ENCODE measurements at regions not wholly inside any gene's neighbourhood (a gene's known extent, or its start where the extent isn't known, plus 50 kb on each side); places are given as distances from the start of the nearest gene placed in this dataset.

DNA sequence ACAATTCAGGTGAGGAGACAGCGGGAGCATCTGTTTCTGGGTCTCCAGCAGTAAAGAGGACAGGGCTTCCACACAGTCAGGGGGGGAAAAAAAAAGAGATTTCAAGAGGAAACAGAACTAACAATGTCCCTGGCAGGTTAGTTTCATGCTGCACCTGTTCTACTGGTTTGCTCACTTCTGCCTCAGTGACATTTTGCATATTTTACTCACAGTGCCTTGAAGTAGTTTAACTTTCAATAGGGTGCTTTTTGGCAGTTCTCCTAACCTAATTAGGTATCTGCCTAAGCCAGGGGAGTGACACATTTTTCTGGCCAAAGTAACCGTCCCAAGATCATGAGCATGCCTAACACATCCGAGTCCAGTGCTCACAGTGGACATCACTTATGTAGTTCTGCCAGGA lies 109.0 kb upstream of the ALK start:
- intact Hi-C loops (cut with micrococcal nuclease) = no loop called here
- Mint-ChIP-seq H3K36me3 (ENCODE audit: low read depth) (no peaks in the 10 kb centered on the region), H3K4me3 (no peak overlapping the region), H3K9me3 (no peaks in the 10 kb centered on the region), H3K27me3 (ENCODE audit: low read depth) (peaks cover 5% of the 10 kb centered on the region), H3K4me1 (ENCODE audit: low read depth) (no peaks in the 10 kb centered on the region), H3K27ac (no peak overlapping the region)
- DNase-seq = no peak
- CTCF ChIA-PET = no interaction called here

DNA sequence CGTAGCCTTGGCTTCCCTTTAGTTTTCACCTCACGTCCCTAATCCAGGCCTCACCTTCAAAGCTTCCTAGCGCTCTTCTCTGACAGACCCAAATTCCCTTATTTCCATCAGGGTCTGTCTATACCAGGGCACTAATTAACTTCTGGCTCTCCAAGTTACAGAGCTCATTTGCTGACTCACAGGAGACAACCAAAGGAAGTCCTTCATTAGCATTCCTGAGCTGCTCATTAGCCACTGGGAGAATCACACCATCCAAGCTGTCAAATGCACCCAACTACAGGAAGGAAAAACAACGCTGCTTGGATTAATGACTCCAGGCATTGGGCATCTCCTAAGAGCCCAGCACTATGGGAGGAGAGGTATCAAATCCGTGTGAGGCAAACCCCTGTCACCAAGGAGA lies 109.8 kb upstream of the ALK start:
- Mint-ChIP-seq H3K4me1 (ENCODE audit: low read depth) (no peaks in the 10 kb centered on the region), H3K27me3 (ENCODE audit: low read depth) (peaks cover 5% of the 10 kb centered on the region), H3K9me3 (no peaks in the 10 kb centered on the region), H3K4me3 (no peak overlapping the region), H3K36me3 (ENCODE audit: low read depth) (no peaks in the 10 kb centered on the region), H3K27ac (no peak overlapping the region)
- intact Hi-C loops (cut with micrococcal nuclease) = no loop called here
- CTCF ChIA-PET = no interaction called here
- no peak for DNase-seq

DNA sequence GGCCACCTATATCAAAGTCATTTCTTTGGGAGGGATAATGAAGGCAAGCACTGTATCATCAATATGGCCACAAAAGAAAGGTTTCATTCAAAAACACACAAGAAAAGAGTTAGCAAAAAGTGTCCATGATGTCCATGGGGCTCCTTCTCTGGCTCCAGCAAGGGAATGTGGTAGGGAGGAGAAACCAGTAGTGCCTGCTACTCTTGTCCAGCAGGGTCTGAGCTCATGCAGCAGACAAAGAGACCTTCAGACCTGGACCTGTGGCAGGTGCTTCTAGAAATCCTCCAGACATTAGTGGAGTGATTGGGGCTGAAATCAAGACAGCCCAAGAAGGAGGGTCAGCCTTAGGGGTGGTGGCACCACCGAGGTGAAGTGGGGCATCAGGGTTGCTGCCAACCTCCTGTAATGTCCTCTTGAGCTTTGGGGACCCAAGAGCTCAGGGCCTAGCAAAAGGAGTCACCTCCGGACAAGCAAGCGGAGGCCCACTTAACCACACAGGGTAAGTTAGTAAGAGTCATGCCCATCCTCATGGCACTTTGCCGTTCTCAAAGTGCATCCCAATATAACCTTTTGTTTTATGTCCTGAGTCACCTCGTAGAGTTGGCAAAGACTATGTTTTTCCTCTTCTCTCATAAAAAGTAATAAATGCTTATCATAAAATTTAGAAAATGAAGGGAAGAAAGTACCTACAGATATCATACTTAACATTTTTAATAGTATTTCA lies 112.6 kb upstream of the YPEL5 start:
- H3K27ac Mint-ChIP-seq = no peak overlapping the region
- no peaks in the 10 kb centered on the region for H3K36me3 Mint-ChIP-seq (ENCODE audit: low read depth)
- H3K4me1 Mint-ChIP-seq (ENCODE audit: low read depth) = no peaks in the 10 kb centered on the region
- intact Hi-C loops (cut with micrococcal nuclease) = no loop called here
- H3K4me3 Mint-ChIP-seq = no peak overlapping the region
- H3K27me3 Mint-ChIP-seq (ENCODE audit: low read depth) = peaks cover 5% of the 10 kb centered on the region
- no peaks in the 10 kb centered on the region for H3K9me3 Mint-ChIP-seq
- CTCF ChIA-PET = no interaction called here
- no peak for DNase-seq

GRCh38 chr2:30037016-30037415 lies 109.8 kb upstream of the YPEL5 start:
- intact Hi-C loops (cut with micrococcal nuclease) = no loop called here
- no peak for DNase-seq
- Mint-ChIP-seq H3K4me1 (ENCODE audit: low read depth) (no peaks in the 10 kb centered on the region), H3K9me3 (no peaks in the 10 kb centered on the region), H3K27ac (no peak overlapping the region), H3K36me3 (ENCODE audit: low read depth) (no peaks in the 10 kb centered on the region), H3K27me3 (ENCODE audit: low read depth) (peaks cover 2% of the 10 kb centered on the region), H3K4me3 (no peak overlapping the region)
- CTCF ChIA-PET = interaction anchor here (0.7 kb wide), 1 partner anchor 114 kb away, joined by 3 read pairs; no protein-coding TSS in a partner anchor

DNA sequence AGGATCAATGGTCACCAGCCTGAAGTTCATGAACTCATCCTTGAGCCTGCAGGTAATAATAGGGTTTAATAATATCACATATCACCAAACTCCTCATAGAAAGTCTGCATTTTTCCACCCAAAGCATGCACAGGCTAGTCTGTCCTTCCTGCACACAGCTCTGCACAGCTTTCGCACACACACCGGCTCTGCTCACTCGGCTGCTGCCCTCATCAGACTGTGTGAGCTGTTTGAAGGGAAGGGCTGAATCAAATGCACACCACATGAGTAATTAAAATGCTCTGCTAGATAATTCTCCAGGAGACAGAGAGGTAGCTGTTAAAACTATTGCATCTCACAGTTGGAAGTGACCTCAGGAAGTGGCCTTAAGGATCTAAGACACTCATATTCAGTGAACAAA lies 108.4 kb upstream of the YPEL5 start:
- Mint-ChIP-seq H3K27ac (no peak overlapping the region), H3K4me3 (no peak overlapping the region), H3K4me1 (ENCODE audit: low read depth) (no peaks in the 10 kb centered on the region), H3K9me3 (no peaks in the 10 kb centered on the region), H3K36me3 (ENCODE audit: low read depth) (no peaks in the 10 kb centered on the region), H3K27me3 (ENCODE audit: low read depth) (peaks cover 2% of the 10 kb centered on the region)
- DNase-seq = no peak
- CTCF ChIA-PET = no interaction called here
- intact Hi-C loops (cut with micrococcal nuclease) = no loop called here

GRCh38 chr2:30039101-30039500 lies 107.7 kb upstream of the YPEL5 start:
- DNase-seq = no peak
- intact Hi-C loops (cut with micrococcal nuclease) = no loop called here
- Mint-ChIP-seq H3K9me3 (no peaks in the 10 kb centered on the region), H3K36me3 (ENCODE audit: low read depth) (no peaks in the 10 kb centered on the region), H3K27ac (no peak overlapping the region), H3K27me3 (ENCODE audit: low read depth) (peaks cover 4% of the 10 kb centered on the region), H3K4me3 (no peak overlapping the region), H3K4me1 (ENCODE audit: low read depth) (no peaks in the 10 kb centered on the region)
- CTCF ChIA-PET = no interaction called here

GRCh38 chr2:30040147-30040546 lies 106.7 kb upstream of the YPEL5 start:
- Mint-ChIP-seq H3K9me3 (no peaks in the 10 kb centered on the region), H3K36me3 (ENCODE audit: low read depth) (no peaks in the 10 kb centered on the region), H3K4me1 (ENCODE audit: low read depth) (no peaks in the 10 kb centered on the region), H3K27ac (no peak overlapping the region), H3K4me3 (no peak overlapping the region), H3K27me3 (ENCODE audit: low read depth) (peaks cover 4% of the 10 kb centered on the region)
- CTCF ChIA-PET = no interaction called here
- intact Hi-C loops (cut with micrococcal nuclease) = no loop called here
- DNase-seq = no peak

- CTCF ChIA-PET = no interaction called here
- Mint-ChIP-seq H3K9me3 (no peaks in the 10 kb centered on the region), H3K36me3 (ENCODE audit: low read depth) (no peaks in the 10 kb centered on the region), H3K27ac (no peak overlapping the region), H3K27me3 (ENCODE audit: low read depth) (peaks cover 4% of the 10 kb centered on the region), H3K4me1 (ENCODE audit: low read depth) (no peaks in the 10 kb centered on the region), H3K4me3 (no peak overlapping the region)
- no peak for DNase-seq
- intact Hi-C loops (cut with micrococcal nuclease) = no loop called here
These were observed 104.9 kb upstream of the YPEL5 start for GRCh38 chr2:30041884-30042283.

GRCh38 chr2:30046396-30046795 lies 100.4 kb upstream of the YPEL5 start:
- no peak for DNase-seq
- no peaks in the 10 kb centered on the region for H3K36me3 Mint-ChIP-seq (ENCODE audit: low read depth)
- peaks cover 13% of the 10 kb centered on the region for H3K27me3 Mint-ChIP-seq (ENCODE audit: low read depth)
- no peak overlapping the region for H3K27ac Mint-ChIP-seq
- CTCF ChIA-PET = interaction anchor here (0.6 kb wide), 1 partner anchor 522 kb away, joined by 4 read pairs; no protein-coding TSS in a partner anchor
- H3K4me1 Mint-ChIP-seq (ENCODE audit: low read depth) = no peaks in the 10 kb centered on the region
- intact Hi-C loops (cut with micrococcal nuclease) = no loop called here
- no peak overlapping the region for H3K4me3 Mint-ChIP-seq
- H3K9me3 Mint-ChIP-seq = no peaks in the 10 kb centered on the region

DNA sequence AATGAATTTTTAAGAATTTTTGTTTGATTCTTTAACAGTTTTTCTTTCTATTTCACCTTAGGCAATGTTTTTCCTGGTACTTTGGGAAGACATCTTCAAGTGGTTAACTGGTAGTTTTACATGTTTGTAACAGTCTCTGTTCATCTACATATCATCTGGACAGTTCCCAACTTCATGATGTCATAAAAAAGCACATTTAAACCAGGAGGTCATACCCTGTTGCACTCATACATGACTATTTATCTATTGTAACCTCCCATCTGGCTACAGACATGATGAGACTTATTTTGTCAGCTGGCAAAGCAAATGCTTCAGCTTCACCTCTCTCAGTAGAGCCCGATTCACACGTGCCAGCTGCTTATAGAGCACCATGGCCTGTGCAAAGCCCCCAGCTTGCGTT lies 99.8 kb upstream of the YPEL5 start:
- intact Hi-C loops (cut with micrococcal nuclease) = no loop called here
- CTCF ChIA-PET = interaction anchor here (0.6 kb wide), 1 partner anchor 345 kb away, joined by 4 read pairs; no protein-coding TSS in a partner anchor
- no peaks in the 10 kb centered on the region for H3K4me1 Mint-ChIP-seq (ENCODE audit: low read depth)
- H3K27ac Mint-ChIP-seq = no peak overlapping the region
- no peak for DNase-seq
- no peaks in the 10 kb centered on the region for H3K36me3 Mint-ChIP-seq (ENCODE audit: low read depth)
- H3K27me3 Mint-ChIP-seq (ENCODE audit: low read depth) = peaks cover 11% of the 10 kb centered on the region
- no peaks in the 10 kb centered on the region for H3K9me3 Mint-ChIP-seq
- H3K4me3 Mint-ChIP-seq = no peak overlapping the region

DNA sequence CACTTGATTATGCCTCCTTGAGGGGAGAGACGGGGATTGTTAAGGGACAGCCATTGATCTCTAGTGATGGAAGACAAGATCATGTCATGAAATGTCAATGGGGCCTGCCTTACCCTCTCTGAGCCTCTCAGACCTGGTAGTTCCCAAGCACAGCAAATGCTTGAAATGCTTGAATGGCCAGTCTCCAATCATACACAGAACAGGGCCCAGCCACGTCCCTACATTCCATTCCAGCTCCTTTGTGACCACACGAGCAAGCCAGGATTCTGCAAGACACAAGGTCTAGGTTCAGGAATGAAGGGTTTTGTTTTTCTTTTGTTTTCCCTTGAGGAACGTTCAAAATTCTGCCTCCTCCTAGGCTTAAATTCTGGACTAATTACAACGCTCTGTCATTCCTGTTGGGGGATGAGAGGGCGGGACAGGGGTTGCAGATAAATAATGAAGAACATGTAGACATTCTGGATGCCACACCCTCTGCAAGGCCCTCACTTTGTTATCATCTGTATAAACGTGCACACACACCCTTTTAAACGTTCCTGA lies 98.1 kb upstream of the YPEL5 start:
- no peaks in the 10 kb centered on the region for H3K4me1 Mint-ChIP-seq (ENCODE audit: low read depth)
- H3K27ac Mint-ChIP-seq = no peak overlapping the region
- H3K27me3 Mint-ChIP-seq (ENCODE audit: low read depth) = peaks cover 17% of the 10 kb centered on the region
- H3K9me3 Mint-ChIP-seq = no peaks in the 10 kb centered on the region
- intact Hi-C loops (cut with micrococcal nuclease) = no loop called here
- no peak overlapping the region for H3K4me3 Mint-ChIP-seq
- H3K36me3 Mint-ChIP-seq (ENCODE audit: low read depth) = no peaks in the 10 kb centered on the region
- DNase-seq = no peak
- CTCF ChIA-PET = no interaction called here

GRCh38 chr2:30055548-30055947 lies 91.3 kb upstream of the YPEL5 start:
- CTCF ChIA-PET = no interaction called here
- Mint-ChIP-seq H3K27me3 (ENCODE audit: low read depth) (peaks cover 19% of the 10 kb centered on the region), H3K27ac (no peak overlapping the region), H3K36me3 (ENCODE audit: low read depth) (no peaks in the 10 kb centered on the region), H3K4me3 (no peak overlapping the region), H3K4me1 (ENCODE audit: low read depth) (no peaks in the 10 kb centered on the region), H3K9me3 (no peaks in the 10 kb centered on the region)
- DNase-seq = no peak
- intact Hi-C loops (cut with micrococcal nuclease) = no loop called here

DNA sequence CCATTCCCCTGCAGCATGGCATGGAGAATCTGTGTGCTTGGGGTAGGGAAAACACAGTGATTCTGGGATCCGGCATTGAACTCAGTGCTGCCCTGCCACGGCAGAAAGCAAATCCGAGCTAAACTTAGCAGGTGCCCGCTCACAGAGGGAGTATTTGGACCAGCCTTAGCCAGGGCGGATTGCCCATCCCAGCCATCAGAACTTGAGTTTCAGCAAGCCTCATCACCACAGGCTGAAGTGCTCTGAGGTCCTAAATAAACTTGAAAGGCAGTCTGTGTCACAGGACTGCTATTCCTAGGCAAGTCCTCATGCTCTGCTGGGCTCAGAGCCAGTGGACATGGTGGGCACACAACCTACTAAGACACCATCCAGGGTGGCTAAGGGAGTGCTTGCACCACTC lies 86.2 kb upstream of the YPEL5 start:
- Mint-ChIP-seq H3K4me3 (no peak overlapping the region), H3K36me3 (ENCODE audit: low read depth) (peaks cover 3% of the 10 kb centered on the region), H3K27ac (no peak overlapping the region), H3K9me3 (peaks cover 14% of the 10 kb centered on the region), H3K4me1 (ENCODE audit: low read depth) (no peaks in the 10 kb centered on the region), H3K27me3 (ENCODE audit: low read depth) (peaks cover 18% of the 10 kb centered on the region)
- no peak for DNase-seq
- intact Hi-C loops (cut with micrococcal nuclease) = no loop called here
- CTCF ChIA-PET = no interaction called here

Data from activated naive CD4-positive, alpha-beta T cell treated with anti-CD3 and anti-CD28 coated beads for 36 hours (primary cell).